H1 (cell line): ENCODE measurements at regions not wholly inside any gene's neighbourhood (a gene's known extent, or its start where the extent isn't known, plus 50 kb on each side); places are given as distances from the start of the nearest gene placed in this dataset.
A peak's percentile ranks its signal among the peaks of the same experiment; 100 is the strongest.

ENCODE experiments used
- CTCF ChIA-PET: fragments of 300-600 bp; sonication (Branson Sonifier 250); formaldehyde crosslinking; loops from one replicate; lab custom pipeline; 2021; ENCODE audit not compliant: partially characterized antibody; lab: Charles Lee
- POLR2A ChIA-PET: fragments of 300-600 bp; sonication (Branson Sonifier 250); formaldehyde crosslinking; loops from one replicate; lab custom pipeline; 2021; ENCODE audit warnings: inconsistent platforms; ENCODE audit not compliant: partially characterized antibody; lab: Charles Lee
- DNase-seq, 2 experiments: peaks; one replicate each; pipeline versions ENCODE4 v3.0.0 to v3.0.0-alpha.2; 2010 to 2022; ENCODE audit warnings: low spot score in 2 of 2, low read depth in 1 of 2, mixed read lengths in 1 of 2
- FAIRE-seq: peaks from 2 replicates; lab custom pipeline; 2011; peaks lifted over from hg19 to GRCh38; lab: Jason Lieb, UNC
- H2AFZ ChIP-seq: 2 replicates; pipeline ENCODE4 v1.8.1; 2012; ENCODE audit warnings: low read length, inconsistent platforms
- H2AK5ac ChIP-seq: 2 replicates; pipeline ENCODE4 v1.6.1; 2013; ENCODE audit warnings: low read depth, low read length
- H2BK120ac ChIP-seq: replicated peaks from 2 replicates; pipeline ENCODE3; 2013; ENCODE audit warnings: low read depth, low read length, inconsistent platforms
- H2BK12ac ChIP-seq: 2 replicates; pipeline ENCODE4 v1.6.1; 2013; ENCODE audit warnings: low read depth, low read length
- H2BK15ac ChIP-seq: 2 replicates; pipeline ENCODE4 v1.6.1; 2013; ENCODE audit warnings: low read length
- H2BK20ac ChIP-seq: 2 replicates; pipeline ENCODE4 v1.6.1; 2013; ENCODE audit warnings: low read length
- H2BK5ac ChIP-seq: 2 replicates; pipeline ENCODE4 v1.6.1; 2013; ENCODE audit warnings: low read depth, low read length
- H3K14ac ChIP-seq: 2 replicates; pipeline ENCODE4 v1.6.1; 2013; ENCODE audit warnings: inconsistent platforms; ENCODE audit not compliant: insufficient read length
- H3K18ac ChIP-seq: 2 replicates; pipeline ENCODE4 v1.6.1; 2013; ENCODE audit warnings: low read length; ENCODE audit errors: extremely low read depth
- H3K23ac ChIP-seq: 2 replicates; pipeline ENCODE4 v1.6.1; 2013; ENCODE audit warnings: inconsistent platforms; ENCODE audit not compliant: insufficient read length
- H3K23me2 ChIP-seq: 2 replicates; pipeline ENCODE4 v1.6.1; 2013; ENCODE audit warnings: low read depth, low read length
- H3K27ac ChIP-seq: 2 replicates; pipeline ENCODE4 v1.6.1; 2011; ENCODE audit warnings: low read depth, low read length, inconsistent platforms
- H3K27me3 ChIP-seq, 4 experiments: replicated peaks in 1 of 4; 1 replicate in 1 of 4; 2 replicates in 3 of 4; pipeline versions ENCODE4 v1.6.1 to v1.8.1; 2011 to 2013; ENCODE audit warnings: low read length in 3 of 4, mild to moderate bottlenecking in 3 of 4, inconsistent platforms in 2 of 4, mixed read lengths in 2 of 4, moderate library complexity in 1 of 4; ENCODE audit not compliant: control insufficient read depth in 3 of 4, insufficient read depth in 3 of 4; ENCODE audit errors: extremely low read depth in 1 of 4
- H3K36me3 ChIP-seq, 4 experiments: 2 replicates each; pipeline versions ENCODE4 v1.6.1 to v1.8.1; 2011 to 2013; ENCODE audit warnings: mild to moderate bottlenecking in 4 of 4, low read length in 3 of 4, moderate library complexity in 2 of 4, control low read depth in 1 of 4, inconsistent platforms in 1 of 4; ENCODE audit not compliant: insufficient read depth in 4 of 4, control insufficient read depth in 2 of 4
- H3K4ac ChIP-seq: replicated peaks from 2 replicates; pipeline ENCODE3; 2013; ENCODE audit warnings: low read length, low read depth, mixed read lengths, inconsistent platforms; ENCODE audit not compliant: insufficient read length
- H3K4me1 ChIP-seq, 4 experiments: replicated peaks in 1 of 4; 1 replicate in 1 of 4; 2 replicates in 3 of 4; pipeline versions ENCODE4 v1.6.1 to v1.8.1; 2011 to 2013; ENCODE audit warnings: low read length in 3 of 4, inconsistent platforms in 2 of 4, mixed read lengths in 1 of 4; ENCODE audit not compliant: insufficient read depth in 4 of 4, control insufficient read depth in 3 of 4
- H3K4me2 ChIP-seq, 2 experiments: 2 replicates each; pipeline versions ENCODE4 v1.6.1 to v1.8.1; 2011 to 2013; ENCODE audit warnings: low read depth in 2 of 2, low read length in 2 of 2, control low read depth in 1 of 2, inconsistent platforms in 1 of 2, mild to moderate bottlenecking in 1 of 2; ENCODE audit not compliant: insufficient read depth in 1 of 2
- H3K4me3 ChIP-seq, 4 experiments: fragments of 200-600, 300-600 bp in 1 of 4; sonication (generic), shearing (Covaris generic), sonication (Bioruptor Twin) in 1 of 4; 2 replicates each; pipeline versions ENCODE4 v1.5.1 to v1.8.1; 2011 to 2016; ENCODE audit warnings: low read length in 4 of 4, low read depth in 3 of 4, control low read depth in 2 of 4, inconsistent platforms in 2 of 4, mild to moderate bottlenecking in 2 of 4, mixed read lengths in 1 of 4, moderate library complexity in 1 of 4; ENCODE audit not compliant: insufficient read depth in 2 of 4; ENCODE audit errors: extremely low read depth in 1 of 4
- H3K56ac ChIP-seq: replicated peaks from 2 replicates; pipeline ENCODE3; 2013; ENCODE audit warnings: low read depth, mild to moderate bottlenecking, mixed read lengths, low read length, inconsistent platforms; ENCODE audit not compliant: insufficient read length
- H3K79me1 ChIP-seq: 2 replicates; pipeline ENCODE4 v1.6.1; 2013; ENCODE audit warnings: low read depth, low read length, control low read depth
- H3K79me2 ChIP-seq, 2 experiments: 2 replicates each; pipeline versions ENCODE4 v1.6.1 to v1.8.1; 2012 to 2013; ENCODE audit warnings: low read length in 2 of 2, mild to moderate bottlenecking in 2 of 2, inconsistent platforms in 1 of 2; ENCODE audit not compliant: insufficient read depth in 2 of 2, control insufficient read depth in 1 of 2
- H3K9ac ChIP-seq, 4 experiments: replicated peaks in 1 of 4; 1 replicate in 1 of 4; 2 replicates in 3 of 4; pipeline versions ENCODE4 v1.6.1 to v1.8.1; 2011 to 2013; ENCODE audit warnings: low read depth in 3 of 4, low read length in 3 of 4, control low read depth in 2 of 4, mild to moderate bottlenecking in 2 of 4, moderate library complexity in 2 of 4, inconsistent platforms in 1 of 4; ENCODE audit errors: extremely low read depth in 1 of 4
- H3K9me3 ChIP-seq, 2 experiments: 2 replicates each; pipeline versions ENCODE4 v1.6.1 to v1.8.1; 2012 to 2013; ENCODE audit warnings: mild to moderate bottlenecking in 2 of 2, moderate library complexity in 2 of 2, control low read depth in 1 of 2, inconsistent platforms in 1 of 2, low read depth in 1 of 2, low read length in 1 of 2, mixed read lengths in 1 of 2; ENCODE audit not compliant: insufficient read depth in 2 of 2
- H4K20me1 ChIP-seq, 2 experiments: replicated peaks in 1 of 2; 2 replicates each; pipeline versions ENCODE3 to v1.8.1; 2011 to 2013; ENCODE audit warnings: inconsistent platforms in 2 of 2, low read length in 2 of 2, mild to moderate bottlenecking in 1 of 2; ENCODE audit not compliant: insufficient read depth in 2 of 2, control insufficient read depth in 1 of 2
- H4K5ac ChIP-seq: 2 replicates; pipeline ENCODE4 v1.6.1; 2013; ENCODE audit warnings: low read length, low read depth, mixed read lengths, inconsistent platforms; ENCODE audit not compliant: insufficient read length
- H4K8ac ChIP-seq: 2 replicates; pipeline ENCODE4 v1.8.0; 2013; ENCODE audit warnings: mild to moderate bottlenecking, moderate library complexity, low read length, inconsistent platforms; ENCODE audit not compliant: insufficient read depth; ENCODE audit errors: extremely low read depth
- H4K91ac ChIP-seq: replicated peaks from 2 replicates; pipeline ENCODE3; 2013; ENCODE audit warnings: low read length, mixed read lengths, inconsistent platforms; ENCODE audit not compliant: insufficient read length
- BRCA1 ChIP-seq: IDR thresholded peaks from 2 replicates; pipeline ENCODE4 v1.6.1; 2012; ENCODE audit warnings: low read depth, low read length, improper control_type of control experiment
- CBX5 ChIP-seq: fragments of 300-800, 300-1000 bp; sonication (generic); IDR thresholded peaks from 2 replicates; pipeline ENCODE4 v1.7.1; 2016; ENCODE audit warnings: antibody characterized with exemption, low read length, low read depth
- EZH2 ChIP-seq: fragments of 200-600 bp; sonication (generic); IDR thresholded peaks from 2 replicates; pipeline ENCODE4 v1.7.1; 2012; ENCODE audit warnings: low read depth, mild to moderate bottlenecking, moderate library complexity, low read length, inconsistent platforms; ENCODE audit not compliant: severe bottlenecking
- FOSL1 ChIP-seq: IDR thresholded peaks from 2 replicates; pipeline ENCODE4 v1.6.1; 2011; ENCODE audit warnings: mild to moderate bottlenecking, low read depth, low read length, moderate library complexity; ENCODE audit not compliant: insufficient read depth
- GABPA ChIP-seq: IDR thresholded peaks from 2 replicates; pipeline ENCODE4 v1.6.1; 2011; ENCODE audit warnings: mild to moderate bottlenecking, low read length, moderate library complexity, borderline replicate concordance; ENCODE audit not compliant: insufficient read depth
- HDAC6 ChIP-seq: IDR thresholded peaks from one replicate; pipeline ENCODE4 v1.7.1; 2012; ENCODE audit warnings: low read depth, mild to moderate bottlenecking, inconsistent platforms, low read length, moderate library complexity
- JUND ChIP-seq: IDR thresholded peaks from 2 replicates; pipeline ENCODE4 v1.6.1; 2011; ENCODE audit warnings: mild to moderate bottlenecking, improper control_type of control experiment, low read length
- MAFK ChIP-seq: IDR thresholded peaks from 2 replicates; pipeline ENCODE4 v1.6.1; 2012; ENCODE audit warnings: low read depth, mild to moderate bottlenecking, improper control_type of control experiment, low read length
- NANOG ChIP-seq: IDR thresholded peaks from 2 replicates; pipeline ENCODE4 v1.6.1; 2011; ENCODE audit warnings: low read length, low read depth, mild to moderate bottlenecking, inconsistent platforms; ENCODE audit not compliant: insufficient read depth, poor library complexity, severe bottlenecking
- SIN3A ChIP-seq, 2 experiments: IDR thresholded peaks in 1 of 2; conservative IDR thresholded peaks in 1 of 2; 2 replicates each; pipeline ENCODE4 v1.6.1; 2011 to 2012; ENCODE audit warnings: low read length in 2 of 2, improper control_type of control experiment in 1 of 2, low read depth in 1 of 2, mild to moderate bottlenecking in 1 of 2
- TAF1 ChIP-seq: IDR thresholded peaks from 2 replicates; pipeline ENCODE4 v1.6.1; 2011; ENCODE audit warnings: mild to moderate bottlenecking, low read depth, low read length
- WGBS, 2 experiments: shearing (Covaris generic) in 1 of 2; methylation state at CpG; one replicate each; pipeline versions ENCODE4 v1.1.6 to v1.1.7; 2013 to 2015; ENCODE audit warnings: low lambda C conversion rate in 2 of 2, mixed read lengths in 2 of 2, inconsistent platforms in 1 of 2, low coverage in 1 of 2, missing lambda C conversion rate in 1 of 2; ENCODE audit not compliant: insufficient replicate concordance in 2 of 2, insufficient coverage in 1 of 2, insufficient read length in 1 of 2; ENCODE audit errors: extremely low coverage in 1 of 2, missing lambda C conversion rate in 1 of 2; 5-methylcytosine and 5-hydroxymethylcytosine counted together
- TF ChIP-seq, protein P1 (sequence below): IDR thresholded peaks from 2 replicates; pipeline ENCODE4 v1.6.1; 2011; ENCODE audit warnings: low read length, improper control_type of control experiment
- TF ChIP-seq, protein P2 (sequence below): IDR thresholded peaks from 2 replicates; pipeline ENCODE4 v1.6.1; 2011; ENCODE audit warnings: low read depth, mild to moderate bottlenecking, low read length; ENCODE audit not compliant: insufficient read depth

DNA sequence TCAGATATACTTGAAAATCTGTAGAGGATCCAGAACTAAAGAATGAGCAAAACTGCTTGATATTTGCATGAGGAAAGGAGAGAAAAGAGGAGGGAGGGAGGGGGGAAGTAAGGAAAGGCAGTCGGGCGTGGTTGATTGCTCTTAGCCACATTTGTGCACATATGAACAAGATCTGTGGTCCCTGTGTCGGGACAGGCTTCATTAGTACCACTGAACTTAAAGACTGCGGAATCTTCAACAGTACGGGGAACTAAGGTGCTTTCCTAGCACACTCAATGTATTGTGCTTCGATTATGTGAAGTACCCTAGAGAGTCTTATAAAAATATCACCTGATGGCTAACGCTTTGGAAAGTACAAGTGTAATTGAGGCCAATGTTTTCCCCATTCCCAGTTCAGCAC is 59.9 kb downstream of the ZBTB18 start:
- Histone ChIP-seq H3K36me3 (no peaks in the 10 kb centered on the region), H3K4me2 (no peak overlapping the region), H3K27me3 (no peaks in the 10 kb centered on the region), H3K9ac (no peak overlapping the region), H3K23me2 (no peaks in the 10 kb centered on the region), H2BK15ac (no peak overlapping the region), H3K4me3 (no peak overlapping the region), H4K8ac (no peak overlapping the region), H4K91ac (no peak overlapping the region), H2BK20ac (no peak overlapping the region), H3K79me1 (no peaks in the 10 kb centered on the region), H3K14ac (no peak overlapping the region), H3K79me2 (no peaks in the 10 kb centered on the region), H3K9me3 (no peaks in the 10 kb centered on the region), H2AK5ac (no peak overlapping the region), H2BK120ac (no peak overlapping the region), H2AFZ (peak overlapping the region; percentile 64), H2BK12ac (no peak overlapping the region), H4K5ac (no peak overlapping the region), H3K56ac (no peak overlapping the region), H3K27ac (no peak overlapping the region), H3K23ac (no peak overlapping the region), H2BK5ac (no peak overlapping the region), H3K4ac (no peak overlapping the region), H3K4me1 (0 out of 7 replicates have a peak, but pooled peaks cover 0 to 2% (median 0%) of the 10 kb centered on the region in 4 experiments), H4K20me1 (no peaks in the 10 kb centered on the region), H3K18ac (no peak overlapping the region)
- FAIRE-seq (no peak), DNase-seq (no peak)
- 84% methylated on average over 7 of the region's 7 CpGs; no CpG with 5 or more reads in 1 of the 2 experiments for WGBS, 2 experiments
- POLR2A ChIA-PET = no interaction called here
- CTCF ChIA-PET = no interaction called here
- TF ChIP-seq BRCA1 (no peak), MAFK (no peak), SIN3A (conservative IDR thresholded peaks at IDR 0.05 in 1 of 2, IDR thresholded peaks at IDR 0.05 in 1 of 2; ENCODE audit: low read depth in 1 of 2, low read length in 2 of 2) (no peak), EZH2 (no peak), JUND (no peak), CBX5 (no peak), HDAC6 (no peak), GABPA (no peak), TAF1 (no peak), NANOG (no peak), FOSL1 (no peak)
- TF ChIP-seq, protein P1, sequence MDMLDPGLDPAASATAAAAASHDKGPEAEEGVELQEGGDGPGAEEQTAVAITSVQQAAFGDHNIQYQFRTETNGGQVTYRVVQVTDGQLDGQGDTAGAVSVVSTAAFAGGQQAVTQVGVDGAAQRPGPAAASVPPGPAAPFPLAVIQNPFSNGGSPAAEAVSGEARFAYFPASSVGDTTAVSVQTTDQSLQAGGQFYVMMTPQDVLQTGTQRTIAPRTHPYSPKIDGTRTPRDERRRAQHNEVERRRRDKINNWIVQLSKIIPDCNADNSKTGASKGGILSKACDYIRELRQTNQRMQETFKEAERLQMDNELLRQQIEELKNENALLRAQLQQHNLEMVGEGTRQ = no peak
- TF ChIP-seq, protein P2, sequence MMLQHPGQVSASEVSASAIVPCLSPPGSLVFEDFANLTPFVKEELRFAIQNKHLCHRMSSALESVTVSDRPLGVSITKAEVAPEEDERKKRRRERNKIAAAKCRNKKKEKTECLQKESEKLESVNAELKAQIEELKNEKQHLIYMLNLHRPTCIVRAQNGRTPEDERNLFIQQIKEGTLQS = no peak
